GM21737 (cell line): ENCODE measurements at regions not wholly inside any gene's neighbourhood (a gene's known extent, or its start where the extent isn't known, plus 50 kb on each side); places are given as distances from the start of the nearest gene placed in this dataset.

Source experiments
- ATAC-seq: cut with Tn5 transposase; IDR thresholded peaks from one replicate; pipeline ENCODE4 v1.9.1; 2021; ENCODE audit warnings: mild to moderate bottlenecking, moderate library complexity; ENCODE audit not compliant: unreplicated experiment

DNA sequence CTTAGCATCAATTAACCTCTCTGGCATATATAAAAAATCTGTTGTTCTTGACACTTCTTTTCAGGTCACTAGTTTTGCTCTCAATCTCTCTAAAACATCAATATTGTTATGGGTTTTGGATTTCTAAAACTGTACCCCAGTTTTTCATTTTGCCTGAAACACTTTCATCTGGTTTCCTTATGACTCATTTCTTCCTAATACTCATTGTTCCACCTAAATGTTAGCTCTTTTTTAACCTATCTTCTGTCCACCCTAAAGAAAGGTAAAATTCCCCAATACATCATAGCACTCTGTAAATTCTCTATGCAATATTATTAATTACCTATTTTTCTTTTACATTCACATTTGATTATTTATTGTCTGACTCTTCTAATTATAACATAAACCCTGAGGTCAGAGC lies 575.5 kb upstream of the NDST4 start:
- no peak for ATAC-seq

DNA sequence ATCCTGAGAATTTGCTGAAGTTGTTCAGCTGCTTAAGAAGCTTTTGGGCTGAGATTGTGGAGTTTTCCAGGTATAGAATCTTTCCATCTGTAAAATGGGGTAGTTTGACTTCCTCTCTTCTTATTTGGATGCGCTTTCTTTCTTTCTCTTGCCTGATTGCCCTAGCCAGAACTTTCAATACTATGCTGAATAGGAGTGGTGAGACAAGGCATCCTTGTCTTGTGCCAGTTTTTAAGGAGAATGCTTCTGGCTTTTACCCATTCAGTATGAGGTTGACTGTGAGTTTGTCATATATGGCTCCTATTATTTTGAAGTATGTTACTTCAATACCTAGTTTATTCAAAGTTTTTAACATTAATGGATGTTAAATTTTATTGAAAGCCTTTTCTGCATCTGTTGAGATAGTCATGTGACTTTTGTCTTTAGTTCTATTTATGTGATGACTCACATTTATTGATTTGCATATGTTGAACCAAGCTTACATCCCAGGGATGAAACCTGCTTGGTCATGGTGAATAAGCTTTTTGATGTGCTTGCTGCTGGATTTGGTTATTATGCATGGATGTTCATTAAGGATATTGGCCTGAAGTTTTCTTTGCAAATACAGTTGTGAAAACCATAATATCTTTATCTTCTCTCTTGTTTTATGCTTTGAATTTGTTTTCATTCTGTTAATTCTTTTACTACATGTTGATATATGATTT lies 573.8 kb upstream of the NDST4 start:
- no peak for ATAC-seq

DNA sequence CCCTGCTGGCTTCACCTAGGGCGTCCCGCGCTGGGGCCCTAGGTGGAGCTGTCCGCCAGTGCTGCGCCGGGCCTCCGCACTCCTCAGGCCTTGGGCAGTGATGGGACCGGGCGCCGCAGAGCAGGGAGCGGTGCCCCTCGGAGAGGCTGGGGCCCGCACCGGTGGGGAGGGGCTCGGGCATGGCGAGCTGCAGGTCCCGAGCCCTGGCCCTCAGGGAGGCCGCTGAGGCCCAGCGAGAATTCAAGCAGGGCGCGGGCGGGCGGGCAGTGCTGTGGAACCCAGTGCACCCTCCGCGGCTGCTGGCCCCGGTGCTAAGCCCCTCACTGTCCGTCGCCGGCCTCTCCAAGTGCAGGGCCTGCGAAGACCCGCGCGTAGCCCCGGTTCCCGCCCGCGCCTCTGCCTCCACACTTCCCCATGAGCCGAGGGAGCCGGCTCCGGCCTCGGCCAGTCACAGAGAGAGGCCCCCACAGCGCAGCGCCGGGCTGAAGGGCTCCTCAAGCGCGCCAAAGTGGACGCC lies 565.1 kb upstream of the NDST4 start:
- ATAC-seq: no peak

DNA sequence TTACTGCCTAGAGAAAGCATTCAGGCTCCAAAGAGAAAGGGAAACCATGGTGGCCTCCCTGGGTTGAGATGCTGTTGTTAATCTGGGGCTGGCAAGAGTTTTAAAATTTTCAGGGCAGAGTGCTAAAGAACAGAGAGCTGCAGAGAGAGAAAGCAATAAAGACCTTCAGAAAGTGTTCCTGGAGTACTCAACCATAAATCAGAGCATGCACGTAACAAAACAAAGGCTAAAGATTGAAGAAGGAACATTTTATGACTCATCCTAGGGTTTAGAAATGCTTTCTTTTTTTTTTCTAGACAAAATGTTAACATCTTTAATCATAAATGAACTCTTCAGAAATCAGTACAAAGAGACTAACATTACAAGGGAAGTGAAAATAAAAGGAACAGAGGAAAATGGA lies 562.3 kb upstream of the NDST4 start:
- no peak for ATAC-seq

DNA sequence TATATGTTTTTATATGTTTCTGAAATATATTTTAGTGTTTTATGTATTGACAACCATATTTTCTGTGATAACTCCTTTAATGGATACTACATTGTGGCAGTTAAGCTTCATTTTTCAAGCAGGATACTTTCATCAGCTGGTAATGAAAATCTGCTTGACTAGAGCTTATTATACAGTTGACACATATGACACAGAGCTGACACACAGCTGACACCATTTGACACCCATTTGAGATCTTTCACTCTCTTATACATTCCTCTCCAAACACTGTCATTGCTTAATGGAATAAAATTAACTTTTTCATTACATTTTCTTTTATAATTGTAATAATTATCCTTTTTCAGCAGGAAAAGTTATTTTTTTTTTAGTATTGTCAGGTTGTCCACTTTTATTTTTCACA lies 561.1 kb upstream of the NDST4 start:
- no peak for ATAC-seq

DNA sequence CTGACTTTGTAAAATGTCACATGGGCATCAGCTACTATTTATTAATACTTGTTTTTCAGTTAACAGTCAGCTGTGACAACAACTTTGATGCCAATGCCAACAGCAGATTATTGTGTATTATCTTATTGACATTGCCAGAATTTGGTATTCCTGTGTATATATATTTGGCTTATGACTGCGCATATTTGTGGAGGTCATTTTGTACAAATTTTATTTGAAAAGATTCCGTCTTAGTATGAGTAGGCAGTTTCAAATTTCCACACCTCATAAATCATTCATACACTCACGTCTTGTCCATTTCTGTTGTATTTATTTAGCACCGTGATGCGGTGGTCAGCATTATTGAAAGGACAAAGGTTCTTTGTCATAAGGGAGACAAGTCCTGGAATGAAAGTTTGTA lies 558.2 kb upstream of the NDST4 start:
- no peak for ATAC-seq

DNA sequence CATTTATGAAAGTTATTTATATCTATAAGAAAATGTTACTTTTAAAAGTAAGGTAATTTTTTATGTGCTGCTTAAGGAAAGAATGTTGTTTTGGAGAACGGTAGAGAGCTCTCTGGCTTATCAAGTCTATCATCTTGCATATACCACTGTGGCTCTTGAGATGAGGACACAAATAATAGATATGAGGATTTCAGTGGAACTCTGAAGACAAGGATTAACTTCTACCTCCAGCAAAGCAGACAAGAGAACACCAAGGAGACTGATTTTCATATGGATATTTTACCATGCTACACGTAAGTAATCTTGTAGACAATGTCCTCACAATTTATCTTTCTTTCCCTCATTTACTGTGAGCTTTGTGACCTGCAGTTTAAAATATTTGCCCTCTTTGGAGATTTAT lies 557.5 kb upstream of the NDST4 start:
- ATAC-seq: no peak

DNA sequence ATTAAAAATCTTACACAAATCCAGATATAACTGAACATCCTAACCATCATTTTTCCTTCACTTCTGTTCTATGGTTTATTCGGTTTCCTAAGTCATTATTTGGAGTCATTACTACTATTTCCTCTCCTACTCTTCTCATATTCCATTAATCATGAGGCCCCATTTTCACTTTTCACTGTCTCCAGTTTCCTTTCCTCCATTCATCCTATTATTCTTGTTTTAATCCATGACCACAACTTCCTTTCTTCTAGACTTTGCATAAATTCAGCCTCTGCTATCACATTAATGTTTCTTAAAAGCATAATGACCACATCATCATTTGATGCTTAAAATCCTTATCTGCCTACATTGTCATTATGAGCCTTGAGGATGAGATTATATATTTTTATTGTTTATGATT lies 555.0 kb upstream of the NDST4 start:
- no peak for ATAC-seq

DNA sequence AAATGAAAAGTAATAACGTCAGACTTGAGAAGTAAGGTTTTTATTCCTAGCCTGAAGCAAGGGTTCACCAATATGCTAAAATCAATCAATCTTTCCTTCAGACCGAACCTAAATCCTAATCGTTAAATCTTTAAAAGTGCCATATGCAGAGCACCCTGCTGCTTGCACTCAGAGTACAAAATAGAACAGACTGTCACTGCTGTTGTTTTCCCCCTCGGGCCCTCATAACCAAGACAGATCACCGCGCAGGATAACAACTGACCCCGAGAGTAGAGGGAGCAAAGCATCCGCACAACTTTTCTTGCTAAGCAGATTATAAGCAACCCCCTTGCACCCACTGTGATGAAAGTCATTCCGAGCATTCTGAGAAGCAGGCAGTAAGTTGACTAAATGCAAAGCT lies 550.9 kb upstream of the NDST4 start:
- ATAC-seq: no peak

DNA sequence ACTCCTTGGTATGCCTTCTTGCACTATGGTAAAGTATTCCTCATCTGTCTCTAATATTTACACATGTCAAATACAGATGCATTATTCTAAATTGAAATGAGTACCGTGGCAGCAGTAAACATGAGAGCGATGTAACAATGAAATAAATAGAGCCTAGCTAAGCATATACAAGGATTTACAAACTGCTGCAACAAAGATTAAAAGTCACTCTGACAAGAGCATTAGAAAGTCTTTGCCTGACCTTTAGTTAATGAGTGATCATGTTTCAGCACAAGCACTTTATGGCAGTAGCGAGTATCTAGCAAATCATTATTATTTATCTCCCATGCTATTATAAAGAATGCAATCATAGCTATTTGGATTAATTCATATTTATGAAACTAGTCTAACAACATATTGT lies 547.0 kb upstream of the NDST4 start:
- ATAC-seq: no peak

DNA sequence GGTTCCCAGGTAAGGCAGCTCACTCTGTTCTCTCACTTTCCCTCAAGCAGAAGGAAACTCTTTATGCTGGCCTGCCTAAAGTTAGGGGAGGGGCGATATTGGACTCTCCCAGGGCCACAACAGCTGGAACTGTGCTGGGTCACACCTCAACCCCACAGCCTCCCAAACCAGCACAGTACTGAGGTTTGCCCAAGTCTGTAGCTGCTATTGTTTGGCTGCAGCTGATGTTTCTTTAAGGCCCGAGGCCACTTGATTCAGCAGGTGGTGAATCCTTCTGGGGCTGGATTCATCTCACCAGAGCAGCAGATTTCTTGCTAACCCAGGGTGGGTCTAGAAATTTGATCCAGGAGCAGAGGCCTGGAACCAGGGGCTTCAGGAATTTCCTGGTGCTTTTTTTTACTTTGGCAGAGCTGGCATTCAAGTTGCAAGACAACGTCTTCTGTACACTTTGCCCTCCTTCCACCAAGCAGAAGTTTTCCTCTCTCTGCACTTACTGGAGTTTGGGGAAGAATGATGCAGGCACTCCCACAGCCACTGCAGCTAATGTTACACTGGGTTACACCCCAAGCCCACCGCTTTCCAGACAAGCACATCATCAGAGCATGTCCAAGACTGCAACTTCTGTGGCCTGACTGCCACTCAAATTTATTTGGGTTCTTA lies 544.7 kb upstream of the NDST4 start:
- no peak for ATAC-seq

DNA sequence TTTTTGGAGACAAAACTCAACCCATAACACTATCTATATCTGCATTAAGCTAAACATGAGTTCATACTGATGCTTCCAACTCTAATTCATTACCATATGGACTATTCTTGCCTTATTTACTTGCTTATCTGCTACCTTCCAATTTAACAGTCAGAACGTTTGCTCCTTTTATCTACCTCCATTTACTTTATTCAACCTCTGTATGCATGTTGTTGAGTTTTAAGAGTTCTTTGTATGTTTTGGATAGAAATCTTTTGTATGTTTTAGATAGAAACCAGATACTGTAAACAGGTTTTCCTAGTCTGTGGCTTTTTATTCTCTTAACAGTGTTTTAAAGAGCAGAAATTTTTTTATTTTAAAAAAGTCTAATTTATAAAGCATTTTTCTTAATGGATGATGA lies 542.2 kb upstream of the NDST4 start:
- no peak for ATAC-seq

DNA sequence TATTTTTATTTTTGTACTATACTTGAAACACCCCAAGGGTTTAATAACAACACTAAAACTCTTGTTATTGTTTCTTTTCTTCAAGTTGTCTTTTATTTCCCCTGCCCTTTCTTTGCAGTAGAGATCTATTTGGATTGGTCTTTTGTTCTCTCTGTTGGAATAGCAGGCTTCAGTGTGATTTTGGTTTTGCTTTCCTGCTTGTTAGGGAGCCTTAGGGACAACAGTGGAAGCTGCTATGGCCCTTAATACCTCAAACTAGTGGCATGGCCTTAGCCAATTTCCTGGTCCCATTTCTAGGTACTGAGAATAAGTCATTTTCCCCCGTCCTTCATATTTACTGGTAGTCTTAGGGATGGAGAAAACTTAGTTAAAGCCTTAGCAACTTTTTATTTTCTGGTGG lies 535.4 kb upstream of the NDST4 start:
- no peak for ATAC-seq

DNA sequence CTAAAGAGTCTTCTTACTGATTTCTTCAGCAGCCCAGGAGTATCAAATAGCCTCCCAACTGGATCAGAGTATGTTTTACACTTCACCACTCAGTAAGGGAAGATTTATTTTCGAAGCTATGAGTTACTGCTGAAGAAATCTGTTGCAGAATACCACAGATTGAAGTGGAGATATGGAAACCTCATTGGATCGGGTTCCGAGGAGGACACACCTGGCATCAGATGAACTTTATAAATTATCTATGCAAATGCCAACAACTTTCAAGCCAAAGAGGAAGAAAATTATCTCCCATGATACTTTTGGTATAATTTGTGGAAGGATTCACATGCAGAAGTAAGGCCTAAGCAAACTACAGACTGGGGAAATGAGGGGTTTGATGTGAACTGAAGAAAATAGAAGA lies 515.9 kb upstream of the NDST4 start:
- no peak for ATAC-seq

DNA sequence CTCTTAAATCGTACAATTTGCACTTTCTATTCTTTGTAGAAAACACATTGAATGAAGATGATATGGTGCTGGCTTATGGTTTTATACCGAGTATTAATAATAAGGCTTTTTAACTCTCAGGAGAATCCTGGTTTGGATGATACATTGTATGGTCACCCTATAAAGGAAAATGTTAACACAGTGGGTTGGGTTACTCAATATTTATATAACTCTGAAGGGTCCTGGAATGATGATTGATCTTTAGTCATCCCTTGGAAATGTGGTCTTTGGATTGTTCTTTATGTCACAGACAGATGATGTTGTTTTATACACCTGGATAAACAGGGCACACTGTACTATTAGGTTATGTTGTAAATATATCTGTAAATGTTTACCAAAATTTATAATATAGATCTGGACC lies 496.2 kb upstream of the NDST4 start:
- ATAC-seq: no peak

DNA sequence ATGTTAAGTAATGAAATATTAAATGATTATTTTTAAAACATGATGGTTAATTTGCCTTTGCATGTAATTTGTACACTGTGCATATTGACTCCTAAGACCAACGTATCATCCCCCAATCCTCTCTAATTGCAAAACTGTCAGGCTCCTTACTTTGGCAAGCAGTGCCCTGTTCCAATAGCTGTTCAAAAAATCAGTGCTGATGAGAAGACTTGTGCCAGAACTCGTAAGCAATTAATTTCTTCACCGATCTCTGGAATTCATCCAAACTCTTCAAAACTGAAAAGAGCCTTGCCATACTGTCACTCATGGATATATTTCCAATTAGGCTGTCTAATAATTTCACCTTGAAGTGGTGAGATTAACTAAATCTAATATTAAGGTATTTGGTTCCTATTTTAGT lies 493.9 kb upstream of the NDST4 start:
- ATAC-seq: no peak

DNA sequence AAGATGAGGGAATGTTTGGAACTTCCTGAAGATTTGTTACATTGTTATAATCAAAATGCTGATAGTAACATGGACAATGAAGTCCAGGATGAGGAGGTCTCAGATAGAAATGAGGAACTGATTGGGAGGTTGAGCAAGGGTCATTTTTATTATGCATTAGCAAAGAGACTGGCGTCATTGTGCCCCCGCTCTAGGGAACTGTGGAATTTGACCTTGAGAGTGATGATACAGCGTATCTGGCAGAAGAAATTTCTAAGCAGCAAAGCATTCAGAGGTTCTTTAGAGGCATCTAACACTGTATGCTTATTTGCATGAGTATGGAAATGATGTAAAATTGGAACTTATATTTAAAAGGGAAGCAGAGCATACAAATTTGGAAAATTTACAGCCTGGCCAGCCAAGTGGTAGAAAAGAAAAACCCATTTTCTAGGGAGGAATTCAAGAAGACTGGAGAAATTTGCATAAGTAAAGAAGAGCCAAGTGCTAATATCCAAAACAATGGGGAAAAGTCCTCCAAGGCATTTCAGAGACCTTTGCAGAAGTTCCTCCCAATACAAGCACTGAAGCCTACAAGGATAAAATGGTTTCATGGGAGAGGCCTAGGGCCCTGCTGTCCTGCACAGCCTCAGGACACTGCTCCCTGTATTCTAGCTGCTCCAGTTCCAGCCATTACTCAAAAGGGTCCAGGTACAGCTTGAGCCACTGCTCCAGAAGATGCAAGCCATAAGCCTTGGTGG lies 483.0 kb upstream of the NDST4 start:
- ATAC-seq: no peak

DNA sequence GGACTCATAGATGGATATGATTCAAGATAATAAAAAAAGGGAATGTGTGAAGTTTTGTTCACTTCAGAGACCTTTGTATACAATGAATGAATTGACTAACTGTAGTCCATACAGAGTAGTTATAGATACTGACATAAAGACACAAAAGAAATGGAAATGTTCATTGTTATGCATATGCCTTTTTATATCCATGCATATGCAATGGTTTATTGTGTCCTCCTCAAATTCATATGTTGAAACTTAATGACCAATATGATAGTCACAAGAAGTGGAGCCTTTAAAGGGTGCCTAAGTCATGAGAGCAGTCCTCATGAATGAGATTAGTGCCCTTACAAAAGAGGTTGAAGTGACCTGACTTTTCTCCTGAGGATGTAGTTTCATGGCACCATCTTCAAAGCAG lies 467.5 kb upstream of the NDST4 start:
- ATAC-seq: no peak

DNA sequence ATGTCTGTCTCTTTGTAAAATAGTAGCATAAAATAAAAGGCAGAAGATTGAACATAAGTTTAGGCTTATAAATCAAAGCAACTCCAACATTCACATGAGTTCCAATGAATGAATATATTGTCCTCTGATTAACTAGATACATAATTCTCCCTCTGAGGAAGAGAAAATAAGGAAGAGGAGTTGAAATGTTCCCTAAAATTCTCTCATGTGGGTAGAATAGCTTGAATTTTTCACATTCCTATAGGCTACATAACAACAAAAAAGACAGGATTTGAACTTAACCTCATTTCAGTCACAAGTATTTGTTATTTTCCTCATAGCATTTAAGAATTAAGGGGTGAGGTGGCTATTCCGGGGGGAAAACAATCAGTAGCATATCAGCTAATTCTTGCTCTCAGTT lies 462.4 kb upstream of the NDST4 start:
- ATAC-seq: no peak

DNA sequence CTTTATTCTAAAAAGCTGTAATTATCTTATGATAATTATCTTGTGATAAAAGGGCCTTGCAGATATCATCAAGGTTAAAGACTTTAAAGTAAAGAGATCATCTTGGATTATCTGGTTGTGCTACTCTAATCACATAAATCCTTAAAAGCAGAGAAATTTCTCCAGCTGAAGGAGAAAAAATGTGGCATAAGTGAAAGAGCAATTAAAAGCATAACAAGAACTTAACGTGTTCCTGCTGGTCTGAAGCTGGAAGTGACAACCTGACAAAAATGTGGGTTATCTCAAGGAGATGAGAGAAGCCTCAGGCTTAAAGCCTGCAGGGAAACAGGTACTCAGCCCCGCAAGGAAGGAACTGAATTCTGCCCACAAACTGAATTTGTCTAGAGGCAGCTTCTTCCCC lies 449.1 kb upstream of the NDST4 start:
- ATAC-seq: no peak

DNA sequence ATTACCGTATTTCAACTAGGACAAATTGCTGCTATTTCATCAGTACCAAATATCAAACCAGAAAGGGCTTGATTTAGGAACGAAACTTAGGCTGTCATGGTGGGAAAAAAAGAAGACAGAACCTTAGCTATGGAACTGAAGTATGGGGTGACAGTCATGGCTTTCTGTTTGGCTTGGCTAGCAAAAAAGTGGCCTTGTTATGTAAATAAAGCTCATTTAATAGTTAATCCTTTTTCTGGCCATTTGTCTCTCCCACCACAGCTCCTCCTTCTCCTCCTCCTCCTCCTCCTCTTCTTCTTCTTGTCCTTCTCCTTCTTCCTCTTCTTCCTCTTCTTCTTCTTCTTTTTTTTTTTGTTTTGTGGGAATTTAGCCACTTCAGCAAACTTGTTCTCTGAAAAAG lies 434.7 kb upstream of the NDST4 start:
- no peak for ATAC-seq

DNA sequence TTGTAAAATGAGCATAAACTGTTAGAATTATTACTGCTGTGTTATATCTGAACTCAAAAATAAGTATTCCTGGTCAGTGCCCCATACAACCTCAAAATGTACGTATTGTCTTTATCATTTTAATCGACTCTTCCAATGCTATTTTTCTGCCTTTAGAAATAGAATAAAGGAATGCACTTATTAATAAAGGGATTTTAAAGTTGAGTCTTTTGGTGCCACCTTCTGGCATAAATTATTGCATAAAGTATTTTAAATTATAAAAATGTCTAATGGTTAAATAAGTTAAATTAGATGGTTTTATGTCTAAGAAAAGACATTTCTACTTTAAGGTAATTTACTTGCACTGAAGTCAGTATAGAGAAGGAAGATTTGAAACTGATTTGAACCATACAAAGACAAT lies 424.0 kb upstream of the NDST4 start:
- ATAC-seq: no peak
